ENCODE measurements at regions not wholly inside any gene's neighbourhood (a gene's known extent, or its start where the extent isn't known, plus 50 kb on each side); places are given as distances from the start of the nearest gene placed in this dataset.
"Not testable (repeated sequence)": the region's sequence is repeated elsewhere in the genome, so short reads cannot be mapped to it uniquely, and the experiment has no call there.

DNA sequence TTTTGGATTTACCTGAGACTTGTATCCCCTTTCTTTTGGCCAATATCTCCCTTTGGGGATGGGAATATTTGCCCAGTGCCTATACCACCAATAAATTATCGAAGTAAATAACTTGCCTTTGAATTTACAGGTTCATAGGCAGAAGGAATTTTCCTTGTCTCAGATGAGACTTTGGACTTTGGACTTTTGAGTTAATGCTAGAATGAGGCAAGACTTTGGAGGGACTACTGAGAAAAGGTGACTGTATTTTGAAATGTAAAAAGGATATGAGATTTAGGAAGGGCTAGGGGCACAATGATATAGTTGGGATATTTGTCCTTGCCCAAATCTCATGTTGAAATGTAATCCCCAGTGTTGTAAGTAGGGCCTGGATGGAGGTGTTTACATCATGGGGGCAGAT, 384.5 kb upstream of the GHITM start:
- no peak for DNase-seq (ENCODE audit: low spot score)

DNA sequence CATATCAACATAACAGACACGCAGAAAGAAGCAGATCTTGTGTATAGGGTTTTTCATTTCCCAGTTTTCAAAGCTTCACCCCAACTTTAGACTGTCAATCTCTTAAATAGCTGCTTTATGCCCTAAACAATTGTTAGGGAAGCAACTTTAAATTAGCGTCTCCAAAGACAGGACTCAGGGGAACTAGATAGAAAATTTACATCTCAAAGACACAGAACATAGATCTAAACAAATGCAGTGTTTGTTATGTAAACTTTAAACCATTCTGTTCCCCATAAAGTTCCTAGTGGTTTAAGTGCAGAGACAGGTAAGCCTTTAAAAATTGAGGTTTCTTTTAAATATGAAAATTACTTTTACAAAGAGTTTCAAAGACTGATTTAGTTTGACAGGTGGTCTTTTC, 379.2 kb upstream of the GHITM start:
- no peak for DNase-seq (ENCODE audit: low spot score)

DNA sequence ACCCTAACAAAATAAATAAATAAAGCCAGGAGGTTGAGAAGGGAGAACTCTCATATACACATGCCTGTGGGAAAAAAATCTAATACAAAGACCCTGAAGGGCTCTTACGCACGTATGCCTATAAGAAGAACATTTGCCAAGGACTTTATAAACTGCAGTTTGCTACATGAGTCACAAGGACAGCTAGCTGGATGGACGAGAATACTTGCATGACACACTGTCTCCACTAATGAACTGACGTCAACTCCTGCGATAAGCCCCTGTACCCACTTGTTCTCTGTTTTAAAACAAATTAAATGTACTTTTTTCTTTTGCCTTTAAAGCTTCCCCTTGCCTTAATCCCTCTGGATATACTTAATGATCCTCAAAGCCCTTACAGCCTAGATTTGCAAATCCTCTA, 374.6 kb upstream of the GHITM start:
- no peak for DNase-seq (ENCODE audit: low spot score)

DNA sequence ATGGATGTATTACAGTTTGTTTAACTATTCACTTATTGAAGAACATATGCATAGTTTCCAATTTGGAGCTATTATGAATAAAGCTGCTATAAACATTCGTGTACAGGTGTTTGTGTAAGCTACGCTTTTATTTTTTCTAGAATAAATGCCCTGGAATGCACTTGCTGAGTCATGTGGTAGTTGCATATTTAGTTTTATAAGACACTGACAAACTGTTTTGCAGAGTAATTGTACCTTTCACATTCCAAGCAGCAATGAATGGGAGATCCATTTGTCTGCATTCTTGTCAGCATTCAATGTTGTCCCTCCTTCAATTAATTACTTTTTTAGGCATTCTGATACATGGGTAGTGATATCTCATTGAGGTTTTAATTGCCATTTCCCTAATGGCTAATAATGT, 373.6 kb upstream of the GHITM start:
- DNase-seq (ENCODE audit: low spot score): no peak

DNA sequence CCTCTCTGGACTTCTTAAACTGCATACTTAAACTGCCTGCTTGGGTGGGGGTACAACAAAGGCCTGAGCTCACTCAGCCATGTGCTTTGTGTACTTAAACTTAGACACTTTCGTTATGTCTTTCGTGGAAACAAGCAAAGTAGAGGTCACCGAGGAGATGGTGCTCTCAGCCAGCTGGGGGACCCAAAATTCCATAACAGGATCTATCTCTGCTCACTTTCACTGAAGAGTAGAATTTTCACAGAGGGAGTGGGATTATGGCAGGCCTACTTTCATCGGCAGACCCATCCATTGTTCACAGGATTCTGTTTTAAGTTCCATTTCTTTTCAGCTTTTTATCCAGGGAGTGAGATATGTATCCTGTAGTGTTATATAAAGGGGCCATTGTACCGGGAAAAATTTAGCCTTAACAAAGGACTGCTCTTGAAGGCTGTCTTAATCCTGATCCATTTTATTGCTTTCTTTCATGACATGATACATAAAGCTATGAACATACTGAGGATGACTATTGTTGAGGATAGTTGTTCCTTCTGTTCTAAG, 370.0 kb upstream of the GHITM start:
- no peak for DNase-seq (ENCODE audit: low spot score)

DNA sequence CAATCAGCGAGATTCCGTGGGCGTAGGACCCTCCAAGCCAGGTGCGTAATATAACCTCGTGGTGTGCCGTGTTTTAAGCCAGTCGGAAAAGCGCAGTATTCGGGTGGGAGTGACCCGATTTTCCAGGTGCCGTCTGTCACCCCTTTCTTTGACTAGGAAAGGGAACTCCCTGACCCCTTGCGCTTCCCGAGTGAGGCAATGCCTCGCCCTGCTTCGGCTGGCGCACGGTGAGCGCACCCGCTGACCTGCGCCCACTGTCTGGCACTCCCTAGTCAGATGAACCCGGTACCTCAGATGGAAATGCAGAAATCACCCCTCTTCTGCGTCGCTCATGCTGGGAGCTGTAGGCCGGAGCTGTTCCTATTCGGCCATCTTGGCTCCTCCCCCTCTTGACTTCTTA, 352.6 kb upstream of the GHITM start:
- DNase-seq (ENCODE audit: low spot score): not testable (repeated sequence)

DNA sequence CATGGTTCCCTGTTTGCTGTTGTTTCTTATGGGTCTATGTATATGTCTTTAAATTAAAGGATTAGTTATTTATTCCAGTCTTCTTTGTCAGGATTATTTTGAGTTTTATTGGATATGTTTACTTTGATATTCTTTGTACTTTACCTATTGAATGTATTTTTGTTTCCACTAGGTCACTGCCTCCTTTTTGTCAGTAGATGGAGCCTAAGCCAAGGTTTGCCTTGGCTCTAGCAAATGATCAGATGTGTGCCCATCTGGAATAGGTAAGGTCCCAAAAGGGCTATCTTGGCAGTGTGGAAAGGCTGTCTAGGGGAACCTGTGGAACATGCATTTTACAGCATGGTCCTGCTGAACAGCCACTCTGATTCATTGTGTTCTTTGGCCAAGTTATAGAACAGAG, 337.3 kb upstream of the GHITM start:
- no peak for DNase-seq (ENCODE audit: low spot score)

DNA sequence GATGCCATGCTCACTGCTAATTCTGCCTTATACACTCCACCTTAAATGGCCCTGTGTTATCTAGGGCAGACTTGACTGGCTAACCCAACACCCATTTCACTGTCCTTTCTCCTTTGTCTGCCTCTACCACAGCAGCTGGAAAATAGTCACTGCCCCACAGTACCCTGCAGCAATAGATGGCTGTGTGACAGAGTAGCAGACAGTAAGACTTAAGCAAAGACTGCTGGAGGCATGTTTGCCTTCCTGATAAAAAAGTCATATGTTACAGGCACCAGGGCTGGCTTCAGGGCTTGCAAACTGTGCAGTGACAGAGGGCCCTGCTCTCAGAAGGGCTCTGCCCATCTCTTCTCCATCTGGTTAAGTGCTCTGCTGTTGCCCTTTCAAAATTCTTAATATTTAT, 332.6 kb upstream of the GHITM start:
- DNase-seq (ENCODE audit: low spot score): no peak

DNA sequence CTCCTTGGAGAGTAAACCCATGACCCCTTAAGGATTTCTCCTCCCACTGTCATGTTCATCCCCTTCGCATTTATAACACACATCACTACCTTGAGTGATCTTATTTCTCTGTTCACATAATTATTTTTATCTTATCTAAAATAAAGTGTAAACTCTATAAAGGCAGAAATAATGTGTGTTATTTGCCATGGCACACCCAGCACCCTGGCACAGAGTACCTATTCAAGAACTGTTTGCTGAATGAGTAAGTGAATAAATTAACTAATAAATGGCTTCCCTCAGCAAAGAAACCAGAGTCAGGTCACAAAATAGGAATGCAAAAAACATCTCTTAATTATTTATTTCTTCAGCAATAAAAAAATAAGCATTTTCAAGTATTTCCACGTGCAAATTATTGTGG, 330.3 kb upstream of the GHITM start:
- no peak for DNase-seq (ENCODE audit: low spot score)

DNA sequence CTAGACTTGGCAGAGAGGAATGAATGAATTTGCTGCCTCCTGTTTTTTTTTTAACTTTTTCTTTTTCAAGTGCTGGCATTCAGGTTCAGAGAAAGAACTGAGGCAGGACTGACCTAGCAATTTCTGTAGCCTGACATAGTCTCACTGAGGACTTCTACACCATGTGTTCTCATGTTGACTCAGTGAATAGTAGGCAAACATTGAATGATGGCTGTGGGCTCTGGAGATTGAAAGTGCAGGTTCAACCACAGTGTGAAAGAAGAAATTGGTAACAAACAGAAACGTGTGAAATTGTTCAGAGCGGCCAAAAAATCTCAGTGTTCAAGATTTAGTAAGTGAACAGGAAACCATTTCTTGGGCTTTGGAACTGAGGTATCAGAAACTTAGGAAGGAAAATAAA, 322.4 kb upstream of the GHITM start:
- no peak for DNase-seq (ENCODE audit: low spot score)

DNA sequence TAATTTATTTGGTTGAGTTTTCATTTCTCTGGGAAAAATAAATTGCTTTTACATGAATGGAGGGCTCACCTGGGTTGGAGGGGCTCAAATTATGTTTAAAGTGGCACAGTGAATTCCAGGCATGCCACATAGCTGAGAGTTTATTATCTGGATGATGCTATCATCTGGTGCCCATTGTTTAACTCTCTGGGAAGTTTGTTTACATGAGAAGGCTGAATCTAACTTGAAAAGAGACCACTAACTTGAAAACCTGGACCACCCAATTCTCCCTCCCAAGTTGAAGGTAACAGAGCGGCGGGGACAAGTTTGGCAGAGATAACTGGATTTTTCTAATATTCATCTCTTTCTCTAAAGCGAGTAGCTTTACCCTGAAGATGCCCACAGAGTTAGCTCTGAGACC, 321.5 kb upstream of the GHITM start:
- no peak for DNase-seq (ENCODE audit: low spot score)

DNA sequence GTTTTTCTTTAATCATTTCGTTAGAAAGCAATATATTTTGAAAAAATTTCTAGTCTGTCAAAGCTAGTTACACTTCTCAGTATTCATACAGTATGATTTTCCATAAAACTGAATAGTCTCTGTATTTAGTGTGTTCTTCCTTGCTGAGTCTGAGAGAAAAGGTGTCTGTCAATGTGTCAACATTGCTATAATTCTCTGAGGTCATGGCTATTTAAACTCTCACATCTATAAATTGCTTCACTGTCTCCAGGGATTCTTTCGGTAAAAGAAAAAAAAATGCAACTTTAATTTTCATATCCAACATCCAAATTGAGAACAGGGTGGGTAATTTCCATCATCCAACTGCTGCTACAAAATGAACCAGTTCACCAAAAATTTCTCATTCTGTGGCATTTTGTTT, 319.7 kb upstream of the GHITM start:
- no peak for DNase-seq (ENCODE audit: low spot score)

DNA sequence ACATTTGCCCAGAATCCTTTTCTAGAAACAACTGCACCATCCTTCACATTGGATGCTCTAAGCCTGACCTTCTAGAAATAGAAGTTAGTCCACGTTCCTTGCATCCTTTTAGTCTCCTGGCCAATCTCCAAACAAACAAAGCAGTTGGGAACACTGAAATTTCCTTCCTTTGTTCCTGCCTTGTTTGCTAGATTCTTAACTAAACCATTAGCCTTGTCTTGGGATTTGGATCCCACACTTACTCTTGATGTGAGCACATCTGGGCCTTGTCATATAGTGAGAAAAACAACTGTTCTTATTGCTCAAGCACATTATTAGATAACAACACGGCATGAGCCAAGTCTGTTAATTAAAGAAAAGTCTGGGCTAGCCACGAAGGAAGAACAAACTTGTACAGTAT, 319.3 kb upstream of the GHITM start:
- no peak for DNase-seq (ENCODE audit: low spot score)

DNA sequence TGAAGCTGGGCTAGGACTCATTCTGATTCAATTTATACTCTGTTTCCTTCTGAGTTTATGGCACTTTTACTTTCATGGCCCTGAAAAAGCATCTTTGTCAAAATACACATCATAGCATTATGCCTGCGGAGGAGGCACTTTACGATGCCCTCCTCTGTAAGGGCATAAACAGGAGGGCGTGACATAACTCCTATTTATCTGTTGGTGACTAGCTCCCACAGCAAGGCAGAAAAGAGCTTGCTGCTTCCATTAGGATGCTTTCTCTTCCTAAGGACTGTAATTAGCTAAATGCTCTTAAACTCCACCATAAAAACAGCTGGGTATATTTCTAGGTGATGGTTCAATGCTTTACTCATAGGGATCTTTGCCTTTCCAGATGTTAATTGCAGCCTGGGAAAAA, 315.2 kb upstream of the GHITM start:
- DNase-seq (ENCODE audit: low spot score): no peak

DNA sequence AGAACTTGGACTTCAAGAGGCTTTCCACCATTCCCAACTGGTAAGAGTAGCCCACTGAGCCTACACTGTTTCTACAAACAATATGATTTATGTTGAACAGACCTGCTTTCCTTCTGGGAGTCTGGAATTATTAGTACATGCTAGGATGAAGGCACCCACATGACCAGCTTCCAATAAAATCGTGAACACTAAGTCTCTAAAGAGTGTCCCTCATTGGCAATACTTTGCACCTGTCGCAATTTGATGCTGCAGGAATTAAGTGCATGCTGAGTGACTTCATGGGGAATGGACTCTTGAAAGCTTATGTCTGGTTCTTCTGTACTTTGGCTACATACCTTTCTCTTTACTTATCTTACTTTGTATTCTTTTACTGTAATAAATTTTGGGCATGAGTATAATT, 305.2 kb upstream of the GHITM start:
- DNase-seq (ENCODE audit: low spot score): no peak

DNA sequence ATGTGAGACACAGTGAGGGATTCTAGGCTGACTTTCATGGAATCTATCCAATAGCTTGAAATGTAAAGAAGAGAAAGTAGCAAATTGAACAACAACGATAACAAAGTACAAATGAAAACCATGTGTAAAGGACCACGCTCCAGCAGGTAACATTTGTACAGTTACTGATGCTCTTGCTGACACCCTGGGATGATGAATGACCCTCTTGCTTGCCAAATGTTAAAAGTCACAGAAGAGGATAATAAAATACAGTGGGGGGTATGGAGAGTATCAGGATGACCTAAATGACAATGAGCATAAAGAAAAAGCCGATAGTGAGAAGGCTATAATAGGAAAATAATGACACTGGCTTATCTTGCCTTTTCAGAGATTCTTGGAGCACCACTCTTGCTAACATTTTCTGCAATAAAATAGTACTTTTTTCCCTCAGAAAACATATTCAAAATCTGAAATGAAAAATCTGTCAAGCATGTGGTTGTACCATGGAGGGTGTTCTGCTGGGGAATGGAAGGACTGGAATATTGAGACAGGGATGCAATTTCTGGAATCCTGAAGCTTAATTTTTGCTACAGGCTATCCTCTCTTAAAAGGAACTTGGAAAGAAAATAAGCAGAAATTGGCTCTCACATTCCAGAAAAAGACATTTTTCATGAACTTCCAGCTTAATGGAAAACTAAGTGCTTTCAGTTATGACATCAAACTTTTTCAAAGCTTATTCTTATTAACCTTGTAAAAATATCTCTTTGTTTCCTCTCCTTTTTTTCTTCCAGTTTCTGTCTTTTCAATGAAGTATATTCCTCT, 303.2 kb upstream of the GHITM start:
- no peak for DNase-seq (ENCODE audit: low spot score)

DNA sequence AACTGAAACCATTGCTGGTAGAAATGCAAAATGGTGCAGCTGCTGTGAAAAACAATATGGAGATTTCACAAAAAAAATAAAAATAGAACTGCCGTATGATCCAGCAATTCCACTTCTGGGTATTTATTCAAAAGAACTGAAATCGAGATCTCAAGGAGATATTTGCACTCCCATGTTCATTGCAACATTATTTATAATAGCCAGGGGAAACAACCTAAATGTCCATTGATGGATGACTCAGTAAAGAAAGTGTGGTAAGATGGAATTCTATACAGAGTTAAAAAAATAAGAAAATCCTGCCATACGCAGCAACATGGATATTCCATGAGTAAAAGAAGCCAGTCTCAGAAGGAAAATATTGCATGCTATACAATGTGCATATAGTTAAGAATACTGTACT, 290.6 kb upstream of the GHITM start:
- no peak for DNase-seq (ENCODE audit: low spot score)

DNA sequence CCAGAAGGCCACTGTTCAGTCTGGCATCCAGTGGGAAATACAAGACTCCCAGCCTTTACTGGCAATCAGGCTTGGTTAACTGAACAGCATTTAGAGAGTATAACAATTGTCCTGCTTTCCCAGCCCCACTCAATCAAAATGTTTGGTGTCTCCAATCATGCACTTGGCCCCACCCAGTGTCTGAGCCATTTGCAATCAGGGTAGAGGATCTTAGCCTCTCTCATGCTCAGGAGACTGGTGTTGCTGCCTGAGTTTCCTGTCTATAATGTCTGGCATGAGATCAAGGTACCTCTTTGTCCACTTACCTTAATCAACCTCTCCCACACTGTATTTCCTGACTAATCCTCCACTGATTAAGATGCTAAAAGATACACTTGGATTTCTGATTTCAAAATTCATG, 290.2 kb upstream of the GHITM start:
- DNase-seq (ENCODE audit: low spot score): no peak

DNA sequence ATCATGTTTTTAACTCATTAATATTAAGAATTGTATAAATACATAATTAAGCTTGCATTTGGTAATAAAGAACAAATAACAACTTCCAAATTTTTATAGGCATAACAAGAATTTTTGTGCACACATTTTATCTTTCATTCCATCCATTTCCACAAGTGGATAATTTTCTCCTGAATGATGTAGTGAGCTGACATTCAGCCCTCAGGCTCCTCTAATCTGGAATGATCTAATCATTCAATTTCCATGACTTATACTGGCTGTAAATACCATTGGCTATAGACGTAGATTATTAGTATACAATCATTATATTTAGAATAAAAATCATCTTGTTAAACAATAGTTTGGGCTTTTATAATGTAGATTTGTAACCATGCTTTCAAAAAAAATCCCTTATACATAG, 287.2 kb upstream of the GHITM start:
- no peak for DNase-seq (ENCODE audit: low spot score)

DNA sequence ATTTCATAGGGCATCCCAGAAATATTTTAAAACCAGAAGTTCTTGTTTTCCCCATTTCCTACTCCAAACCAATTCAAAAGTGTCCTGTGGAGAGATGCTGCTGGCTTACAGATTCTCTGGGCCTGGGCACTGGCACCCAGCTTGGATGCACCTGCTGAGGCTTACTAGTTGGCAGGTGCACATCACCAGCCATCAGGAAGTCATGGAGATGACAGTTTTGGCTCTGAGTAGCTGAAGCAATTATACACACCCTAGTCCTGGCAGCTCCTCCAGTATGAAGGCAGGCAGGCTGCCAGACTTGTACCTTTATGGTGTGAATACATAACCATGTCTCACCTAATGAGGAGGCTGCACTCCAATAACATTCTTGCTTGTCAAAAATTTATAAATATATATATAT, 276.6 kb upstream of the GHITM start:
- DNase-seq (ENCODE audit: low spot score): no peak

DNA sequence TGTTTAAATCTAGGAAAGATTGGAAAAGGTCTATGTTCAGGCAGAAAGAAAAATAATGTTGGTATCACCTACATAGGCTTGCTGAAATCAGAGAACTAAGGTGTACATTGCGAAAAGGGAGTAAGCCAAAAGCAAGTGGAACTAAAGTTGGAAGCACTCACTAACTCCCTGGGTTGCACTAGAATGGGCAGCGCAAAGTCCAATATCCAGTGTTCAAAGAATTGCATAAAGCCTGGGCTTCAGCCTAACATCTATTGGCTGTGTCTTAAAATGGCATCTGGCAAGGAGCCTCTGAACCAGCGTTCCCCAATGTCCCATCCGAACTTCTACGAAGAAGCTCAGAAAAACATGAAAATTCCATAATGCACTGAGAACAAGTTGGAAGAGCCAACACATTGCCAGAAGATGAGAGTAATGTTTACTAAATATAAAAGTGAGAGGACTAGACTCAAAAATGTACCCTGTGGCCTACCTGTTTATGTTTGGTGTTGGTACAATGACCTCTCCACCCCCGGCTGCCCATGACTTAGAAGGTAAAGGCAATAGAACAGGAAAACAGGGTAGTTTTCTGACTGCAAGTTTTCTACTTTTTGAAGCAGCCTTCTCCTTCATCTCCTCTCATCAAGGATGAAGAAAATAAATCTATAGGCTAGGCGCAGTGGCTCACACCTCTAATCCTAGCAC, 275.9 kb upstream of the GHITM start:
- no peak for DNase-seq (ENCODE audit: low spot score)

DNA sequence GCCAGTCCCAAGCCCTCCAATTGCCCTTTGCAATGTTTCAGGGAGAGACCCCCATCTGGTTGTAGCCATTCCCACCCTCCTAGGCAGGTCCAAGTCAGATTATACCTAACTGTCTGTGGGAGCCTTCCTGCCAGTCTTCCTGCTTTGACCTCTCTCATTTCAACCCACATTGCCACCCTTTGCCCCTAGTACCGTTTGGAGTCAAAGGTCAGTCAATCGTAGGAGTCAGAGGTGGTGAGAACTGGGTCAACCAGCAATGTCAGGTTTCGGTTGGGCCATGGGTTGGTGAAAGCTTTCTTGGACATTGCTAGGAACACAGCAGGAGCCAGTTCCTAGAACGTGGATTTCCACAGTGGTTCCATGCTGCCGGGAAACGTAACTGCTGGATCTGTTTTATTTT, 269.4 kb upstream of the GHITM start:
- no peak for DNase-seq (ENCODE audit: low spot score)

DNA sequence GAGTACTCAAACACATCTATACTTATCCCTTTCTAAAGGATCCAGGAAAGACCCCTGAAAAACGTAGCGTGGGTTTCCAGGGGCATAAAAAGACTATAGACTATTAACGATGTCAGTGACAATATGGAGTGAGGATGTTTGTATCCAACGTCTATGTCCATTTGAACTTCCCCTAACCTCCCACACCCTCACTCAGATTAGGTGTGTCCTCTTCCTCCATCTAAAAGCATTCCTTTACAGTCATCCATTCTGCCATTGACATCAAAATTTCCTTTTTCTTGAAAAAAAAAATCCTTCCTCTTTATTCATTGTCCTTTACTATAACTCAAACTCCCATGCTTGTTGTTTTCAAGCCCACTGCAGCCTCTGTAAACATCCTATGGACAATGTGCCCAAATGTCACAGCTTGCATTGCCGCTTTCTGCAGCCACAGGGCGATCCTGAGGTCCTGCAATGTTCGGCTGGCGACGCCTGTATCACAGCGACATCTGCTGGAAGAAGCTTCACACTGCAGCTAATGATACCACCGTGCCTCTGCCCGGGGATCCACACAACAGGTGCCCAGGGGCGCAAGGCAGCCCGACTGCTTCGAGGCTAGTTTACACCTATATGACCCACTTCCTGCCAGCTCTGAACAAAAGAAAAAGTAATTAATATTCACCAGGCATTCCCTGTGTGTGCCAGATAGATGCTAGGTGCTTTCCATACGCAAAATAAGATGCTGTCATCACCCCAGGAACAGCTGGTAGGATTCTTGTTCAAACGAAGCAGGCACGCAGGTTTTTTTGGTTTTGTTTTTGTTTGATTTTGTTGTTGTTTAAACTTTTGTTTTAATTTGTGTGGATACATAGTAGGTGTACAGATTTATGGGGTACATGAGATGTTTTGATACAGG, 267.9 kb upstream of the GHITM start:
- DNase-seq (ENCODE audit: low spot score): peak; percentile 78

All from left forelimb (tissue), 1 donor.